Activated gamma-delta T cell (primary cell): ENCODE measurements at regions not wholly inside any gene's neighbourhood (a gene's known extent, or its start where the extent isn't known, plus 50 kb on each side); places are given as distances from the start of the nearest gene placed in this dataset.

Experiments
- DNase-seq: peaks from one replicate; lab custom pipeline; 2025; lab: John Stamatoyannopoulos, UW

DNA sequence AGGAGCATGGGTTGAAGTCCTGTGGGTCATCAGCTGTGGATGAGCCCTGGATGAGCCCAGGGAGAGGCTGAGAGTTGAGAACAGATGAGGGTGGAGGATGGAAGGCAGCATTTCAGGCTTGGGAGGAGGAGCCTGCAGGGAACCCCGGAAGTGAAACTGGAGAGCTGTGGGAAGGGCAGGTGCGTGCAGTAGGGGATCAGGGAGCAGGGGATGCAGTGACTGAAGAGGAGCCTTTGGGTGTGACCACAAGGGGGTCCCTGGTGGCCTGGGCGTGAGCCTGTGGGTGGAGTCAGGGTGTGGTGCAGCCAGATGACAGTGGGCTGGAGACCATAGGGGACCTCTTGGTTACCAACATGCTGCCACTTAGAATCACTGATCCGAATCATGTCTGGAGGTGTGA lies 115.5 kb downstream of the PAPOLA start:
- DNase-seq: no peak

- no peak for DNase-seq
Measured at GRCh38 chr14:96622926-96623325, 120.7 kb downstream of the PAPOLA start.

DNA sequence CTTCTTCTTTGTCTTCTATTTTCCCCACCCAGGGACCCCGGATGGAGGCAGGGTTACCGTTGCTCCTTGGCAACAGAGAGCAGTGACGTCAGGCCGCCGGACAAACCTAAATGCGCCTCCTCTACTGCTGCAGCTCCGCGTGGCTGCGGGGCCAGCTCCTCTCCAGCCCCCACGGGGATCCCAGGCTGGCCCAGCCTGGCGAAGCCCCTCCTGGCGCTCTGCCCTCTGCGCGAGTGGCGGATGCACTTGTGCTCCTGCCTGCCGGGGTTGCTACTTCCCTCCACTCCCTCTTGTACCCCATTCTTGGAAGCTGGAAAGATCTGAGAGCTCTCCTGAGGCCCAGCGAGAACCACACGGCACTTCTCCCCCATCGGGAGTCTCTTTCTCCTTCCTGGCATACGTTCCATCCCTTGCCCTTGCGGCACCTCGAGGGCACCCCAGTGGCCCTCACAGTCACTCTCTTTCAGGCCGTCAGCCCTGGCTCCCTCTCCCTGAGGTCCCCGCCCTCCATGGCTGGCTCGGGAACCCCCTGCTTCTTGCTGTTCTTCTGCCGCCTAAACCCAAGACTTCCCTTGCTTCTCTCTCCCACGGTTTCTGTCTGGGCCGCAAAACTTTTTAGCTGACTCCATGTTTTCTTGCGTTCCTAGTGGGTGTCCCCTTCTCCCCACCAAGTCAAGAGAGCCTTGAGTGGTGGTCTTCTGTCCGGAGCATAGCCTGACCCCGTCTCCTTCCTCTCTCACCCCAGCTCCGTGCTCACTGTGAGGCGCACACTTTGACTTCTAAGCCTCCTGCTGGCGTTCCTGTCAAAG lies 121.7 kb downstream of the PAPOLA start:
- DNase-seq: no peak

DNA sequence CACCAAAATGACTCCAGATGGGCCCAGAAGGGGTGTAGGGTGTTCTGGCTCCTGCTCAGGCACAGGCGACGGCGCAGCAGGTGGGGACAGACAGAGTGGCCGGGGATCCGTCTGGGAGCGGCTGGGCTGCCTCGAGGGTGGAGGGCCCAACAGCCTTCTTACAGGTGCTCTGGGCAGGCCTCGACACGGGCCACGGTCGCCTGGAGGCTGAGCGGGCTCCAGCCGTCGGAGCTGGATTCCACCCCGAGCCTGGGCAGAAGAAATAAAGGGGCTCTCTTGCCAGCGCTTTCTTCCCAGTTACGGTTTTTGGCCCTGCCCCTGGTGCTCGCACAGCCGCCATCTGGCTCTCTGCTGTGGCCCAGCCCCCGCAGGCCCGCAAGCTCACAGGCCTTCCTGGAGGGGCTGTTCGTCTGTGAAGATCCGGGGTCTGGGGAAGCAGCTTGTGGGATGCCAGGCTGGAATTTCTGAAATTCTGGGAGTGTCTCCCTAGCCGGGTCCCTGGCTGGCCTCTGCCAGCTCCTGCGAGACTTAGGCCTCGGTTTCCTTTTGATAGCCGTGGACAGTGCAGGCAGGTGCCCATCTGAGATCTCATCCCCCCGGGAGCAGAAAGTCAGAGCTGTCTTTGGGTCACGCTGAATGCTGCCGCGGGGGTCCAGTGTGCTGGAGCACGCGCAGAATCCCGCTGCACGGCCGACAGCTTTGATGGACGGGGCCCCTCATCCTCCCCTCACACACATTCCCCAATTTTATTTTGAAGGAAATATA lies 122.7 kb downstream of the PAPOLA start:
- DNase-seq: no peak

DNA sequence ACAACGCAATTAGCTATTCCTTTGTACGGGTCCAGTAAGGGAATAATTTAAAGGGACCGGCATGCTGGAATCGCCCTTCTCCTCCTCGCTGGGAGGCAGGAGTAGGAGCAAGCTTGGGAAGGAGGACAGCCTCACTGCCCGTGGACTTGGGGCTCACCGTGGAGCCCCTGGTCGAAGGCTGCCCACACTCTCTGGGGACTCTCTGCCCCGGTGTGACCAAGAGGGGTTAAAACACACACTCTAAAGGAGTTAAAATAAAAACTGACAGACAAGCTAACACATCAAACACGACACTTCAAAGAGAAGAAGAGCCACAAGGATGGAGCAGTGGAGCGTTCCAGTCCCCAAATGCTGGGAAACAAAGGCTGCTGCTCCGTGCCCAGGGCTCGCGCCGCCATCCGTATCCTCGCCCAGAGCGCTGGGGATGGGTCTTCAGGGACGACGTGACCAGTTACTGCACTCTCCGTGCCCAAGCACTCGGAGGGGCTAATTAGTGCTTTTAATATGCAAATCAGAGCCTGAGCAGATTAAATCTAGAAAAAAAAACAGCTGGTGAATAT lies 123.3 kb downstream of the PAPOLA start:
- no peak for DNase-seq

GRCh38 chr14:96626121-96626768 lies 124.1 kb downstream of the PAPOLA start:
- DNase-seq: no peak

- no peak for DNase-seq
Measured at GRCh38 chr14:96626916-96627315, 124.7 kb downstream of the PAPOLA start.

DNA sequence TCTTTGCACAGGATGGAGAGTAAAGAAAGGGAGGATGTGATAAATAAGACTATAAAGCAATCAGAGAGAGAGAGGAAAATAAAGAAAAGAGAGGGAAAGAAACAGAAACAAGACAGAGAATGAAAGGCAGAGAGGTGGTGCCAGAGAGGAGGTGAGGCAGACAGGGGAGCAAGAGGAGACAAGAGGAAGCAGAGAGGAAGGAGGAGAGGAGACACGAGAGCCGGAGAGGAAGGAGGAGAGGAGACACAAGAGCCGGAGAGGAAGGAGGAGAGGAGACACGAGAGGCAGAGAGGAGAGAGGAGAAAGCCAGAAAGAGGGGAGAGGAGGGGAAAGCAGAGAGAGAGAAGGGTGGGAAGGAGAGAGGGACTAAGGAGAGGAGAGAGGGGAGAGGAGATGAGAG lies 125.2 kb downstream of the PAPOLA start:
- DNase-seq: no peak

DNA sequence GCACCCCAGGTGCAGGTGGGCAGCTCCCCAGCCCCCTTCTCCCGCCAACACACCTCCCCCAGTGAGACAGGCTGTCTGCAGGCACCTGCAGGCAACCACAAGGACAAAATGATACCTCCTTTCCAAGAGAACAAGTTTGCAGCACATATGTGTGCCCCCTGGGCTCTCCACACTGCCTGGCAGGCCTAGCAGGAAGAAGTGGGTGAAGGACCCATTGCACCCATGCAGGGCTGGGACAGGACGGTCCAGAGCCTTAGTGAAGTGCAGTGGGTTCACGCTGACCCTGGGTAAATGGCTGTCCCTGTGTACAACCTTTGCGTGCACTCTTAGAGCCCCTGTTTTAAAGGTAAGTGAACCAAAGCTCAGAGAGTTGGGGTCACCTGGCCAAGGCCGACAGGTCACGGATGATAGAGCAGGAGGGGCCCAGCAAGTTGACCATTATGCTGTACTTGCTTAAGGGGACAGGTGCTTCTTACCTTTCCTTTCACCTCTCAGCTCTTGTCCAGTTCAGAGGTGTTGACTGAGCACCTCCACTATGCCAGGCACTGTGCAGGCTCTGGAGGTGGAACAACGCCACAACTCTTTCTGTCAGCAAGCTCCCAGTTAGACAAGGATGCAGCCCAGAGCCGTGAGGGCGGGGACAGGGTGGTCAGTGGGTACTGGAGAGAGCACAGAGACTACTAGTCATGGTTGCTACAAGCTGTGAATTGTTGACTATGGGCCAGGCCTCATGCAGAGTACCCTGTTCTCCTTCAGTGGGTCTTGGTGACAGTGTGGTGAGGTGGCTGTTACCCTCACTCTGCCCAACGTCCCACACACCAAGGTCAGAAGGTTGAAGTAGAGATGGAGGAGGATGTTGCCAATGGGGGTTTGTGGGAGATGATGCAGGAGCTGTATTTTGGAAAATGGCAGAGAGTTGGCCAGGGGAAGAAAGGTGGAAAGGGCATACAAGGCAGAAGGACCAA lies 125.9 kb downstream of the PAPOLA start:
- no peak for DNase-seq

DNA sequence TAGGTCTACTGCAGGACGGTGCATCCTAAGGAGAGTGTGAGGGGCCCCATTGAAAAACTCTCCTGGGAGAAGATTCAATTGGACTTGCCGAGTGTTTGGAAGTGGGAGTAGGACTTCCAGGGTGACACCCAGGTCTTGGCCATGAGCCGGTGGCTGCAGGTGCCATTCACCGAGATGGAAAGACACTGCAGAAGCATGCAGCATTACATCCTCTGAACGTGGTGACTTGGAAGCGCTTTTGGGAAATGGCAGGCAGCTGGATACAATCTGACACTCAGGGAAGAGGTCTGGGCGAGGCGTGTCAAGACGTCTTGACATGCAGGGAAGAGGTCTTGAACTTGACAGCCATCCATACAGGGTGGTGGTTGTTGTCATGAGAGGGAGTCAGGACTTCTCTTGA lies 126.9 kb downstream of the PAPOLA start:
- DNase-seq: no peak

DNA sequence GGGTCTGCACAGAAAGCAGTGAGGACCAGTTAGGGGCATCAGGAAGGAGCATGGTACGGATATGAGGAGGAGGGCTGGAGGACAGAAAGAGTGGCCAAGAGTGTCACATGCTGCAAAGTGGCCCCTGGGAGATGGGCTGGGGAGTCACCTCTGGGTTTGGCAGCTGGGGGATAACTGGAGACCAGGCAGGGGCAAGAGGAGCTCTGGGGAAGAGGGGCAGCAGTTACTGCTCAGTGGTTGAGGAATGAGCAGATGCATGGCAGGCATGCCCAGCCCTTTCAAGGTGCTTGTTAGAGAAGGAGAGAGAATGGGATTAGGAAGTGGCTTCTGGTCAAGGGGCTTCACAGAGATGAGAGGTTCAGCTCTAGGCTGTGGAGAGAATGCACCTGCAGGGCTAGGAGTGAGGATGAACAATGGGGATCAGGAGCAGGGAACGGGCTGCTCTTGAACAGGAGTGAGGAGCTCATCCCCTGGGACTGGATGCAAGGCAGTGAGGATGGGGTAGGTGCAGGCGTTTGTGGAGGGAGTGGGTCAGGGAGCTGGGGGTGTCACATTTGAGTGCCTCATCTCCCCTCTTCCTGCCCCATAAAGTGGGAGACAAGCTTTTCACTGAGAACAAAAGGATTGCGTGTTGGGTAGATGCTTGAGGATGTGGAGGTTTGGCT lies 127.5 kb downstream of the PAPOLA start:
- no peak for DNase-seq

DNA sequence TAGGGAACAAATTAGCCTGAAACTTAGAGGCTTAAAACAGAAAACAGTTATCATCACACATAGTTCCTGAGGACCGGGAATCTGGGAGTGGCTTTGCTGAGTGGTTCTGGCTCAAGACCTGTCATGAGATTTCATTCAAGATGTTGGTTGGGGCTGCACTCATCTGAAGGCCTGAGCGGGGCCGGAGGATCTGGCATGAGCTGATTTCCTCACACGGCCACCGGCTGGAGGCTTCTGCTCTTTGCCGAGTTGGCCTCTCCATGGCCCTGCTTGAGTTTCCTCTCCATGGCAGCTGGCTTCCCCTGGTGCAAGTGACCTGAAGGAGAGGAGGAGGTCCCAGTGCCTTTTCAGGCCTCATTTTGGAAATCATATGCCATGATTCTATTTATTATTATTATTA lies 128.1 kb downstream of the PAPOLA start:
- DNase-seq: no peak

- no peak for DNase-seq
Measured at GRCh38 chr14:96631030-96631429, 128.8 kb downstream of the PAPOLA start.

DNA sequence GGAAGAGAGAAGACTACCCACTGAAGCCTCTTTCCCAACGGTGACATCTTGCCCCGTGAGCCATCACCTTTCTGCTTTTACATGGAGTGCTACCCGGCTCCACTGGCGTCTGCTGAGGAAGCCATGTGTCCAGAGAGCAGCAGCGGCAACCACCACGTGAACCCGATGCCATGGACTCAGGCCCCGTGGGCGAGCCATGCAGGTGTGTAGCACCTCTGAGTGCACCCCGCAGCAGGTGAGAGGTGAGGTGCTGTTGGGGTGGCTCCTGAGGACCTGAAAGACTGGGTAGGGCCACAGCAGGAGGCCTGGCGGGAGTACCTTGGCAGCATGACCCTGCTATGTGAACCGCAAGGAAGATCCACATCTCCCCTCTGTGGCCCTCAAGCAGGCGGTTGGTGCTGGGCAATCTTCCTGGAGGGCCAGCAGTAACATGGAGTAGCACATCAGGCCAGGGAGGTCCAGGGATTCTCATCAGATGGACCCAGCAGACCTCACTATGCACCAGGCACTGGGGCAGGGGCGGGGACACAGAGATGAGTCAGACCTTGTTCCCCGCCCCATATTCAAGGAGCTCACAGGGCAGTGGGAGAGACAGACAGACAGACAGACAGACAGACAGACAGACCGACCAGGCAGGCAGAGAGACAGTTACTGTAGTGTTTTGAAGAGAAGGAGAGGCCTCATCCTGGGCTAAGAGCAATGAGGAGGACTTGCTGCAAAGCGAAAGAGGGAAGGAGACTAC lies 129.6 kb downstream of the PAPOLA start:
- no peak for DNase-seq

DNA sequence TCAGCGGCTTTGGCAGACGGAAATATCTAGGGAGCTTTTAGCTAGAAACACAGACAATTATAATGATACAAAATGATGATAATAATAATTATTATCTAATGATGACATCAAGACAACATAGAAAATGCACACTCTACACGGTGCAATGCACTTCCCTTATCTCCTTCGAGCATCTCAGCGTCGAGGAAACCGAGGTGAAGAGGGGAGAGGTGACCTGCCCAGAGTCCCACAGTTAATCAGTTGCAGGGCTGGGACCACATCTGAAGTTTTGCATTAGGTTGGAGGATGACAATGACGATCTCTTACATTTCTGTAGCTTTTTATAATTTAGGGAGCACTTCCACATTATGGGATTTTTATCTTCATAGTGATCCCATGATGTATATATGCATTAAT lies 130.2 kb downstream of the PAPOLA start:
- DNase-seq: no peak

- DNase-seq: no peak
Measured at GRCh38 chr14:96633096-96633495, 130.9 kb downstream of the PAPOLA start.

DNA sequence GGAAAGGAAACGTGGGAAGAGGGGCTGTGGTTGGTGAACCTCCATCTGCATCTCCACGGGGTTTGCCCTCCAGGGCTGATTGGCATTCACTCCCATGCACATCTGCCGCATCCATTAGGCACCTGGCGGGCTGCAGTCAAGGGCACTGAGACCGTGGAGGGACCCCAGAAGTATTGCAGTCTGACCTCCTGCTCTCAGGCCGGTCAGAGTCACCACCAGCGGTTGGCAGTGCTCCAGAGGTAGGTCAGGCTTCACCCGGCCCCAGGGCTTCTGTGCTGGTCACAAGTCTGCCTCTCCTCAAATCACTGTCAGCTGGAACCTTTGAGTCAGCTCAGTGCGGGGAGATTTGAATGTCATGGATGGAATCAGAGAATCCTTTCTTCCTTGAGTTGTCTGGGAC lies 132.3 kb downstream of the PAPOLA start:
- no peak for DNase-seq

DNA sequence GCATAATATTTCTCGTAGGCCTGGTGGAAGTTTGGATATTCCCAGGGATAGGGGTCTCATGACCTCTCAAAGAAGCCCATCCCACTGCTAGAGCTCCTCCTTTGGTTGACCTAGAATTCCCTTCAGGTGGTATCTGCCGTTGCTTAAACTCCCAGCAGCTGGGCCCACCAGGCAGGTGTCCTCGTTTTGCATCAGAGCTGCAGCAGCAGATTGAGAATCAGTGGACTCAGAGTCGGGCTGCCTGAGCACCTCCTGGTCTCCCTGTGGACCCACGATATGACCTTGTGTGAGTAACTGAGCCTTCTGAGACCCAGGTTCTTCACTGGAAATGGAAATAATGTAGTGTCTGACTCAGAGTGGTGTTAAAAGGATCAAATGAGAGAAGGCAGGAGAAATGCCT lies 132.7 kb downstream of the PAPOLA start:
- DNase-seq: no peak

- no peak for DNase-seq
Measured at GRCh38 chr14:96635850-96636249, 133.7 kb downstream of the PAPOLA start.

DNA sequence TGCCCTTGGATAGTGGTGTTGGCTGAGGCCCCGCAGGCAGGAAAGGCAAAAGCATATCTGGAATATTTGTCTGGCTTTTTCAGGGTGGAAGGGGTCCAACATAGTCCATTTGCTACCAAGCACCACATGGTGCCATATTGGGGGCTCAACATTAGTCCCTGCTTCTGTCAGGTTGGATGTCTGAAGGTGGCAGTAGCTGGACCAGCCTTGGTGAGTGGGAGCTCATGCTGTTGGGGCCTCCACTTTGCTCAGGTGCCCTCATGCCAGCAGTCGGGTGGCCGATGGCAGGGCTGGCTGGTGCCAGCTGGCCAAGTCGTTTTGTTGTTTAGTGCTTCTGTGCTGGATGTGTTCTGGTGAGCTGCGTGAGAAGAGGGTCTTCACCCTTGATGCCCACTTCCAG lies 135.3 kb downstream of the PAPOLA start:
- no peak for DNase-seq
